ENCODE measurements at regions not wholly inside any gene's neighbourhood (a gene's known extent, or its start where the extent isn't known, plus 50 kb on each side); places are given as distances from the start of the nearest gene placed in this dataset.

GRCh38 chr2:157024129-157024528 is 233.4 kb upstream of the GALNT5 start:
- TF ChIP-seq CSRNP3 (CRISPR knock-in tag; IDR thresholded peaks at IDR 0.05) (no peak), OSR1 (CRISPR knock-in tag; IDR thresholded peaks at IDR 0.05) (no peak), PATZ1 (CRISPR knock-in tag; IDR thresholded peaks at IDR 0.05; ENCODE audit: borderline replicate concordance) (no peak), CREB5 (CRISPR knock-in tag; IDR thresholded peaks at IDR 0.05; ENCODE audit: low read depth) (no peak)
